Right lobe of liver (tissue), 6 donors: ENCODE measurements at regions not wholly inside any gene's neighbourhood (a gene's known extent, or its start where the extent isn't known, plus 50 kb on each side); places are given as distances from the start of the nearest gene placed in this dataset.

Experiments used
- ATAC-seq, 4 donors: fragments of 200-7000 bp; cut with Tn5 transposase; one replicate each; pipeline ENCODE4 v1.9.1; 2020; ENCODE audit warnings: mild to moderate bottlenecking in 4 of 4, moderate library complexity in 4 of 4
- DNase-seq, 3 donors: peaks; one replicate each; pipeline ENCODE4 v3.0.0-alpha.2; 2020
- H3K27ac ChIP-seq, 3 donors: fragments of 200-600 bp; one replicate each; pipeline ENCODE4 v1.8.0; 2022
- H3K27me3 ChIP-seq, 2 donors: fragments of 200-600 bp; one replicate each; pipeline ENCODE4 v1.8.0; 2022
- H3K36me3 ChIP-seq, 4 donors: fragments of 200-600 bp; sonication (generic) in 1 of 4; one replicate each; pipeline versions ENCODE4 v1.5.1 to v1.8.0; 2017 to 2022; ENCODE audit warnings: control low read depth in 1 of 4
- H3K4me1 ChIP-seq, 4 donors: fragments of 200-600 bp; sonication (generic) in 1 of 4; one replicate each; pipeline versions ENCODE4 v1.5.1 to v1.8.0; 2017 to 2022; ENCODE audit warnings: control low read depth in 1 of 4
- H3K4me3 ChIP-seq, 3 donors: fragments of 200-600 bp; one replicate each; pipeline ENCODE4 v1.8.0; 2022
- H3K9me3 ChIP-seq, 4 donors: fragments of 200-600 bp; sonication (generic) in 1 of 4; one replicate each; pipeline versions ENCODE4 v1.5.1 to v1.8.0; 2017 to 2022; ENCODE audit warnings: control low read depth in 1 of 4
- CTCF ChIP-seq, 4 donors: fragments of 200-600 bp in 3 of 4; fragments of 450-650 bp in 1 of 4; IDR thresholded peaks; one replicate each; pipeline versions ENCODE4 v1.5.1 to v1.8.0; 2016 to 2022; ENCODE audit warnings: antibody characterized with exemption in 4 of 4, mild to moderate bottlenecking in 2 of 4
- POLR2A ChIP-seq: fragments of 450-650 bp; IDR thresholded peaks from one replicate; pipeline ENCODE4 v1.6.1; 2017; ENCODE audit warnings: antibody characterized with exemption, mild to moderate bottlenecking
- WGBS: methylation state at CpG from one replicate; pipeline ENCODE4 v1.1.6; 2018; ENCODE audit warnings: low coverage, low lambda C conversion rate; ENCODE audit not compliant: insufficient coverage; ENCODE audit errors: missing lambda C conversion rate; 5-methylcytosine and 5-hydroxymethylcytosine counted together
- intact Hi-C, 2 donors: fragments of 100-400 bp; cut with DNase I; formaldehyde crosslinking; loops; one replicate each; pipeline versions ENCODE4 v1.11.2 to v1.14.1; 2022
- donor health status: DM: no; HTN: yes; CAD: no.
- donor health status: DM: no; HTN: no; CAD: no.
- donor health status: DM: no; HTN: no; CAD: no.
- donor health status: DM: no; HTN: yes; CAD: no.
- donor health status: DM: no; HTN: yes; CAD: no.

- WGBS, result 86% methylated on average over 1 of the region's 1 CpG
- Histone ChIP-seq H3K27me3 (no peaks in the 10 kb centered on the region), H3K27ac (peak overlapping the region in 1 of 3 donors; percentile 84), H3K4me3 (no peak overlapping the region), H3K36me3 (no peaks in the 10 kb centered on the region), H3K9me3 (no peaks in the 10 kb centered on the region), H3K4me1 (peaks cover 0 to 50% (median 19%) of the 10 kb centered on the region in 4 donors)
- TF ChIP-seq POLR2A (no peak), CTCF (IDR thresholded peaks at IDR 0.05) (no peak)
- DNase-seq, result no peak
- intact Hi-C loops, result no loop called here
- ATAC-seq, result no peak
These were observed 60.6 kb upstream of the CD28 start for GRCh38 chr2:203645831-203646230.

- peak; percentile 25 to 66 (median 54) for ATAC-seq
- TF ChIP-seq CTCF (IDR thresholded peaks at IDR 0.05) (peak in 1 of 4 donors; percentile 9), POLR2A (no peak)
- peaks cover 0 to 56% (median 22%) of the 10 kb centered on the region in 4 donors for H3K4me1 ChIP-seq
- WGBS, result 48% methylated on average over 3 of the region's 10 CpGs
- H3K27me3 ChIP-seq, result no peaks in the 10 kb centered on the region
- H3K27ac ChIP-seq, result peak overlapping the region in 1 of 3 donors; percentile 84
- intact Hi-C loops, result no loop called here
- no peaks in the 10 kb centered on the region for H3K36me3 ChIP-seq
- no peak overlapping the region for H3K4me3 ChIP-seq
- H3K9me3 ChIP-seq, result no peaks in the 10 kb centered on the region
- DNase-seq, result peak; percentile 54 to 90 (median 78)
These were observed 60.1 kb upstream of the CD28 start for GRCh38 chr2:203646266-203646864.

GRCh38 chr2:203646961-203647360, 59.5 kb upstream of the CD28 start:
- peak overlapping the region in 1 of 3 donors; percentile 84 for H3K27ac ChIP-seq
- no peaks in the 10 kb centered on the region for H3K9me3 ChIP-seq
- DNase-seq (peak in 1 of 3 donors; percentile 61), ATAC-seq (no peak)
- no peak for TF ChIP-seq CTCF (IDR thresholded peaks at IDR 0.05)
- TF ChIP-seq POLR2A, result no peak
- peaks cover 0 to 60% (median 24%) of the 10 kb centered on the region in 4 donors for H3K4me1 ChIP-seq
- H3K4me3 ChIP-seq, result no peak overlapping the region
- H3K27me3 ChIP-seq, result no peaks in the 10 kb centered on the region
- H3K36me3 ChIP-seq, result no peaks in the 10 kb centered on the region
- WGBS, result 36% methylated on average over 5 of the region's 5 CpGs
- intact Hi-C loops, result no loop called here

GRCh38 chr2:203647579-203647978, 58.9 kb upstream of the CD28 start:
- intact Hi-C loops, result no loop called here
- H3K36me3 ChIP-seq, result no peaks in the 10 kb centered on the region
- H3K27me3 ChIP-seq, result no peaks in the 10 kb centered on the region
- TF ChIP-seq POLR2A (no peak), CTCF (IDR thresholded peaks at IDR 0.05) (no peak)
- H3K4me3 ChIP-seq, result peak overlapping the region in 1 of 3 donors; percentile 6
- H3K27ac ChIP-seq, result peak overlapping the region in 2 of 3 donors; percentile 51 to 84
- DNase-seq (no peak), ATAC-seq (no peak)
- H3K9me3 ChIP-seq, result no peaks in the 10 kb centered on the region
- peaks cover 0 to 60% (median 26%) of the 10 kb centered on the region in 4 donors for H3K4me1 ChIP-seq
- WGBS, result 61% methylated on average over 1 of the region's 1 CpG
